Activated naive CD4-positive, alpha-beta T cell treated with anti-CD3 and anti-CD28 coated beads for 36 hours (primary cell): ENCODE measurements at regions not wholly inside any gene's neighbourhood (a gene's known extent, or its start where the extent isn't known, plus 50 kb on each side); places are given as distances from the start of the nearest gene placed in this dataset.

Experiments used
- CTCF ChIA-PET: fragments of 350-600 bp; sonication (Branson Sonifier 250); formaldehyde crosslinking; loops from one replicate; lab custom pipeline; 2021; ENCODE audit warnings: antibody characterized with exemption; lab: Charles Lee
- DNase-seq: peaks from one replicate; pipeline ENCODE4 v3.0.0-alpha.2; 2020
- H3K27ac Mint-ChIP-seq: one replicate; pipeline ENCODE4 v1.8.0; 2021; ENCODE audit warnings: mild to moderate bottlenecking, mixed read lengths
- H3K27me3 Mint-ChIP-seq: one replicate; pipeline ENCODE4 v1.8.0; 2021; ENCODE audit warnings: low read depth, mixed read lengths
- H3K36me3 Mint-ChIP-seq: one replicate; pipeline ENCODE4 v1.8.0; 2021; ENCODE audit warnings: low read depth, mixed read lengths
- H3K4me1 Mint-ChIP-seq: one replicate; pipeline ENCODE4 v1.8.0; 2021; ENCODE audit warnings: low read depth, mixed read lengths
- H3K4me3 Mint-ChIP-seq: one replicate; pipeline ENCODE4 v1.8.0; 2021; ENCODE audit warnings: mild to moderate bottlenecking, moderate library complexity, mixed read lengths
- H3K9me3 Mint-ChIP-seq: one replicate; pipeline ENCODE4 v1.8.0; 2021; ENCODE audit warnings: mixed read lengths
- intact Hi-C: fragments of 100-400 bp; cut with micrococcal nuclease; formaldehyde crosslinking; loops from one replicate; pipeline ENCODE4 v1.15.1; 2023

- no peaks in the 10 kb centered on the region for H3K36me3 Mint-ChIP-seq
- H3K4me1 Mint-ChIP-seq = peaks cover 11% of the 10 kb centered on the region
- H3K4me3 Mint-ChIP-seq = no peak overlapping the region
- no peaks in the 10 kb centered on the region for H3K27me3 Mint-ChIP-seq
- no peak for DNase-seq
- intact Hi-C loops = no loop called here
- H3K9me3 Mint-ChIP-seq = no peaks in the 10 kb centered on the region
- CTCF ChIA-PET = interaction anchor here (0.7 to 1.0 kb wide), 2 partner anchors 60 to 443 kb away, joined by 4 to 5 read pairs; no protein-coding TSS in a partner anchor
- H3K27ac Mint-ChIP-seq = no peak overlapping the region
Measured at GRCh38 chr13:30052120-30052519, 201.7 kb upstream of the UBL3 start.

DNA sequence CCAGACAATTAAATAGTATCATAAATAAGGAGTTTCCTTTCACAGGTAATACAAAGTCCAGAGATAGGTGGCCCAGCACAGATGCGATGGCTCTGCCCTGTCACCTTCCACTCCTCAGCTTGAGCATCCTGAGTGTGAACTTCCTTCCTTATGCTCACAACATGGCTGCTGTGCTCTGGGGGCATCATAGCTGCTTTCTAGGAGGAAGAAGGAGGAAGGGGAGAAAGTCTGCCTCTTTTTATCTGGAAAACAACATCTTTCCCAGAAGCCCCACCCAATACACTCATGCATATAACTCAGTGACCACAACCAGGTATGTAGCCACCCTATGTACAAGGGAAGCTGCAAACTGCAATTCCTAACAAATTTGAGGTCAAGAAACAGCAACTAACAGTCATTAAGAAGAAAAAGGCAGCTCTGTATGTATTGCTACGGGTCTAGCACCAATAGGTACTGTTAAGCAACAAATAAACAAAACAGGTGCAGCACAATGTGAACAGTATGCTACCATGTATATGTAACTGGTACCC is 201.2 kb upstream of the UBL3 start:
- H3K27ac Mint-ChIP-seq = no peak overlapping the region
- CTCF ChIA-PET = interaction anchor here (1.0 kb wide), 1 partner anchor 61 kb away, joined by 4 read pairs; no protein-coding TSS in a partner anchor
- no peaks in the 10 kb centered on the region for H3K36me3 Mint-ChIP-seq
- H3K4me1 Mint-ChIP-seq = peaks cover 12% of the 10 kb centered on the region
- H3K9me3 Mint-ChIP-seq = no peaks in the 10 kb centered on the region
- no peak overlapping the region for H3K4me3 Mint-ChIP-seq
- intact Hi-C loops = no loop called here
- no peak for DNase-seq
- H3K27me3 Mint-ChIP-seq = no peaks in the 10 kb centered on the region

DNA sequence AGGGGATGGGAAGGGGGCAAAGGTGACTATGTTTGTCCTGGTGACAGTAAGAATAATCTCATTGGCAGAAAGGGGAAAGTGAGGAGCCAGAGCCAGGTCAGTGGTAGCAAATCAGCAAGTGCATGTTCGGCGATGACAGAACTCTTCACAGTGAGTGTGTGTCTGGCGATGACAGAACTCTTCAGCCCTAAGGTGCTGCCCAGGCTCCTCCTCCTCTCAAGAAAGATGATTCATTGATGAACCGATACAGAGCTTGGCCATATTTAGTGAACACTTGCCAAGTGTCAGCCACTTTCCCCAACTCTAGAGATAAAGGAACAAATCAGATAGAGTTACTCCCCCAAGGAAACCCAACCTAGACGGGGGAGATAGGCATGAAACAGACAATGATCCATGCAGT is 199.3 kb upstream of the UBL3 start:
- Mint-ChIP-seq H3K9me3 (no peaks in the 10 kb centered on the region), H3K4me3 (no peak overlapping the region), H3K27ac (no peak overlapping the region), H3K4me1 (peaks cover 12% of the 10 kb centered on the region), H3K27me3 (no peaks in the 10 kb centered on the region), H3K36me3 (no peaks in the 10 kb centered on the region)
- DNase-seq = no peak
- intact Hi-C loops = no loop called here
- CTCF ChIA-PET = no interaction called here

DNA sequence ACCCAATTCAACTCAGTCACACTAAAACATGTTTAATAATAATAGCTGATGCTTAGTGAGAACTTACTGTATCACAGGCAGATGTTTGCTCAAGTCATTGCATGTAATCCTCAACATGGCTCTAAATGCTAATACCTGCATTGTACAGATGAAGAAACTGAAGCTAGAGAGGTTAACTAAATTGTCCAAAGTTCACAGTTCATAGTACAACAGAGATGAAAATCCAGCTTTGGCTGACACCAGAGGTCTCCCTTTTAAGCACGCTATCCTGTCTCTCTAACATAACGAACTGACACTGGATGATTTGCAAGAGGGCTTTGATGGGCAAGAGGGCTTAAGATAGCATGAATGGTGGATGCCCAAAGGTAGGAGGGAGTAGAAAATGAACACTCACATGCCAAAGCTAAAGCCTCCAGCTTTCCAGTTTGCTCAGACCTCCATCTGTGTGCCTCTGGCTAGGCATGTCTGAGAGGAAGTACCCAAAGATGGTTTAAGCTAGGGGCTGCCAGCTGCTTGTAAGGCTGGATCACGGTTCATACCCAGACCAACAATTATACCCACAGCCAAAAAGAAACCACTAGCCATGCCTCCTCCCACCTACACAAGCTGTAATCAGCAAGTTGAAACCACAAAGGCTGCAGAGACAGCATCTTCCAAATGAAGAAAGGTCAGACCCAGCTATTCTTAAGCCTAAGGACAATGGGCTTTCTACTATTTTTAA is 196.9 kb upstream of the UBL3 start:
- intact Hi-C loops = no loop called here
- CTCF ChIA-PET = no interaction called here
- H3K27ac Mint-ChIP-seq = no peak overlapping the region

GRCh38 chr13:30045916-30046704 is 195.7 kb upstream of the UBL3 start:
- DNase-seq = no peak
- CTCF ChIA-PET = no interaction called here
- Mint-ChIP-seq H3K4me1 (peaks cover 4% of the 10 kb centered on the region), H3K9me3 (no peaks in the 10 kb centered on the region), H3K4me3 (no peak overlapping the region), H3K27ac (no peak overlapping the region), H3K36me3 (no peaks in the 10 kb centered on the region), H3K27me3 (no peaks in the 10 kb centered on the region)
- intact Hi-C loops = no loop called here

More for the DNA sequence above, 196.9 kb upstream of the UBL3 start:
- DNase-seq = no peak
- H3K4me1 Mint-ChIP-seq = peaks cover 8% of the 10 kb centered on the region
- no peak overlapping the region for H3K4me3 Mint-ChIP-seq
- H3K27me3 Mint-ChIP-seq = no peaks in the 10 kb centered on the region
- H3K36me3 Mint-ChIP-seq = no peaks in the 10 kb centered on the region
- H3K9me3 Mint-ChIP-seq = no peaks in the 10 kb centered on the region

DNA sequence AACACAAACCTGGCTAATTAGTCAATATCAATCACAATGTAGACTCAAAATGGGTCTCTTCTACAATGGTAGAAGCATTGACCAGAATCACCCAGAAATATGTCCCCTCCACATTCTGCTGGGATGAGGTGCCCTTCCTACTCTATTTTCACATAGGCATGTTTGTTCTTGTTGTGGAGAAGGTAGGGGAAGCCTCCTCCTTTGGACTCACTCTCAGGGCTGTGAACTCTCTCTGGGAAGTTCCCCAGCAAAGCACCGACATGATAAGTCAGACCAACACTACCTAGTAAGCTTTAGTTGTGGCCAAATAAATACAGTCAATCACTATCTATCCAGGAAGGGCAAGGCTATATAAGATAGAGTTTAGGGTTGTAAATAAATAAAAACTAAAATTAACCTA is 194.5 kb upstream of the UBL3 start:
- peaks cover 4% of the 10 kb centered on the region for H3K4me1 Mint-ChIP-seq
- intact Hi-C loops = no loop called here
- H3K9me3 Mint-ChIP-seq = no peaks in the 10 kb centered on the region
- CTCF ChIA-PET = interaction anchor here (1.0 kb wide), 1 partner anchor 11 kb away, joined by 3 read pairs; no protein-coding TSS in a partner anchor
- H3K27me3 Mint-ChIP-seq = no peaks in the 10 kb centered on the region
- no peaks in the 10 kb centered on the region for H3K36me3 Mint-ChIP-seq
- DNase-seq = no peak
- no peak overlapping the region for H3K27ac Mint-ChIP-seq
- no peak overlapping the region for H3K4me3 Mint-ChIP-seq

GRCh38 chr13:30043631-30043925 is 193.2 kb upstream of the UBL3 start:
- H3K27me3 Mint-ChIP-seq = no peaks in the 10 kb centered on the region
- CTCF ChIA-PET = interaction anchor here (0.6 kb wide), 1 partner anchor 27 kb away, joined by 4 read pairs; no protein-coding TSS in a partner anchor
- no peak overlapping the region for H3K4me3 Mint-ChIP-seq
- peaks cover 4% of the 10 kb centered on the region for H3K4me1 Mint-ChIP-seq
- DNase-seq = no peak
- H3K36me3 Mint-ChIP-seq = no peaks in the 10 kb centered on the region
- no peak overlapping the region for H3K27ac Mint-ChIP-seq
- intact Hi-C loops = no loop called here
- H3K9me3 Mint-ChIP-seq = no peaks in the 10 kb centered on the region

GRCh38 chr13:30042891-30043630 is 192.6 kb upstream of the UBL3 start:
- CTCF ChIA-PET = interaction anchor here (0.6 kb wide), 1 partner anchor 27 kb away, joined by 4 read pairs; no protein-coding TSS in a partner anchor
- no peak for DNase-seq
- intact Hi-C loops = no loop called here
- Mint-ChIP-seq H3K27ac (no peak overlapping the region), H3K4me1 (peaks cover 4% of the 10 kb centered on the region), H3K36me3 (no peaks in the 10 kb centered on the region), H3K27me3 (no peaks in the 10 kb centered on the region), H3K9me3 (no peaks in the 10 kb centered on the region), H3K4me3 (no peak overlapping the region)

DNA sequence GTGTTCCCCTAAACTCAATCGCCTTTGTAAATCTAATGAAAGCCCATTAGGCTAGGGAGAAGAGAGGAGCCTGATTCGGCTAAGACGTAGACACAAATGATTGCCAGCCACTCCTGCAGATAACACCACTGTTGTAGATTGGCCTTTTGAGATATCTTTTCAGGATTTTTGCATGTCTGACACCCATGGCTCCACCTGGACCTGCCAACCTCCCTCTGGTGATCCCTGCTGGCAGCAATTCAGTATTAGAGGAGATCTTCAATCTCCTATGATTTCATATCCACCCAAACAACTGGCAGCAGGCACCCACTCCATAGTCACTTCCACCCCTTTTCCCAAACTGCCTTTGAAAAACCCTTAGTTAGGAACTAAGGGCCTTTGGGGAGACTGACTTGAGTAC is 191.9 kb upstream of the UBL3 start:
- Mint-ChIP-seq H3K9me3 (no peaks in the 10 kb centered on the region), H3K4me1 (peaks cover 2% of the 10 kb centered on the region), H3K4me3 (no peak overlapping the region), H3K27me3 (no peaks in the 10 kb centered on the region), H3K36me3 (no peaks in the 10 kb centered on the region), H3K27ac (no peak overlapping the region)
- DNase-seq = no peak
- CTCF ChIA-PET = no interaction called here
- intact Hi-C loops = no loop called here

DNA sequence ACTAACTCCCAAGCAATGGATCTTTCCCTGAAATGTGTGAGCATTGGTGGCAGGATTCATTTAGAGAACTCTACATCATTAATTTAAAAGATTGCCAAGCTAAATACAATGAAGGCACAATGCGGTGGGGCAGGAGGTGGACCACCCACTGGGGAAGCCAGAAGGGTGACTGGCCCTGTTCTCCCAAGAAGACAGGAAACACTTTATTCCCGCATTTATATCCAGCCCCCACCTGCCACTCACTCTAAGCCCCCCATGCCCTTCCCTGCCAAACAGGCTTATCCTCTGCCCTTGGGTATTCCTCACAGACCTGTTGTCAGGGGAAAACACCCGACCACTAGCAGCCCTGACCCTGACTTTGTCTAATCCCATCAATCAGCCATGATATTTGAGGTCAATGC is 189.1 kb upstream of the UBL3 start:
- no peak for DNase-seq
- Mint-ChIP-seq H3K27ac (no peak overlapping the region), H3K4me1 (no peaks in the 10 kb centered on the region), H3K4me3 (no peak overlapping the region), H3K27me3 (no peaks in the 10 kb centered on the region), H3K9me3 (no peaks in the 10 kb centered on the region), H3K36me3 (no peaks in the 10 kb centered on the region)
- intact Hi-C loops = no loop called here
- CTCF ChIA-PET = interaction anchor here (1.0 kb wide), 1 partner anchor 10 kb away, joined by 3 read pairs; no protein-coding TSS in a partner anchor

- Mint-ChIP-seq H3K4me1 (no peaks in the 10 kb centered on the region), H3K27me3 (no peaks in the 10 kb centered on the region), H3K9me3 (no peaks in the 10 kb centered on the region), H3K27ac (no peak overlapping the region), H3K4me3 (no peak overlapping the region), H3K36me3 (no peaks in the 10 kb centered on the region)
- no peak for DNase-seq
- intact Hi-C loops = no loop called here
- CTCF ChIA-PET = interaction anchor here (1.0 kb wide), 1 partner anchor 9 kb away, joined by 3 read pairs; no protein-coding TSS in a partner anchor
Measured at GRCh38 chr13:30038884-30039283, 188.5 kb upstream of the UBL3 start.

- no peaks in the 10 kb centered on the region for H3K9me3 Mint-ChIP-seq
- H3K4me1 Mint-ChIP-seq = no peaks in the 10 kb centered on the region
- intact Hi-C loops = no loop called here
- H3K36me3 Mint-ChIP-seq = no peaks in the 10 kb centered on the region
- no peaks in the 10 kb centered on the region for H3K27me3 Mint-ChIP-seq
- H3K4me3 Mint-ChIP-seq = no peak overlapping the region
- no peak overlapping the region for H3K27ac Mint-ChIP-seq
- DNase-seq = no peak
- CTCF ChIA-PET = no interaction called here
Measured at GRCh38 chr13:30037766-30038165, 187.3 kb upstream of the UBL3 start.
